IPS-15b (cell line): ENCODE measurements at regions not wholly inside any gene's neighbourhood (a gene's known extent, or its start where the extent isn't known, plus 50 kb on each side); places are given as distances from the start of the nearest gene placed in this dataset.

Experiments
- H3K27me3 ChIP-seq: one replicate; pipeline ENCODE4 v1.6.1; 2013; ENCODE audit warnings: low read length; ENCODE audit not compliant: control insufficient read depth, insufficient read depth
- H3K36me3 ChIP-seq: one replicate; pipeline ENCODE4 v1.6.1; 2013; ENCODE audit warnings: low read length; ENCODE audit not compliant: control insufficient read depth, insufficient read depth
- H3K4me1 ChIP-seq: one replicate; pipeline ENCODE4 v1.6.1; 2013; ENCODE audit warnings: mild to moderate bottlenecking, low read length; ENCODE audit not compliant: control insufficient read depth, insufficient read depth
- H3K4me3 ChIP-seq: one replicate; pipeline ENCODE4 v1.5.1; 2013; ENCODE audit warnings: low read depth, low read length
- H3K9ac ChIP-seq: one replicate; pipeline ENCODE4 v1.6.1; 2013; ENCODE audit warnings: low read depth, mild to moderate bottlenecking, low read length
- H3K9me3 ChIP-seq: one replicate; pipeline ENCODE4 v1.6.1; 2013; ENCODE audit warnings: mild to moderate bottlenecking, low read length; ENCODE audit not compliant: control insufficient read depth, insufficient read depth

DNA sequence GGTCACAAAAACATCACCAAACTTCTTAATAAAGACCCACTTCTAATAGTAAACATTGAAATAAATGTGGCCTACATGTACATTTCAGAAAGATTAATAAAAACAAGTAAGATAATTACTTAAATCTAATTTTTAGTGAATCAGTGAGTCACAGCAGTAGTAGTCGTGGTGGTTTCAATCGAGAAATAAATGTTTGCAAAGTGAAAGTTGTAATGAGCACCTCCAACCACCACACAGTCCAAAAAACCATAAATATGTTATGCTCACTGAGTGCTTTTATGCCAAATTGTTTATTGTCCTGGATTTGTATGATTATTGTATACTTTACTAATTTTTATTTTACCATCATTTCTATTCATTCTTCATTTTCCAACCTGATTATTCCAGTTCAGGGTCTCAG, 61.8 kb upstream of the SPOPL start:
- no peaks in the 10 kb centered on the region for H3K36me3 ChIP-seq
- H3K9me3 ChIP-seq, result no peaks in the 10 kb centered on the region
- H3K9ac ChIP-seq, result no peak overlapping the region
- no peak overlapping the region for H3K4me3 ChIP-seq
- no peaks in the 10 kb centered on the region for H3K27me3 ChIP-seq
- no peaks in the 10 kb centered on the region for H3K4me1 ChIP-seq

GRCh38 chr2:138440759-138441158, 60.8 kb upstream of the SPOPL start:
- Histone ChIP-seq H3K4me1 (no peaks in the 10 kb centered on the region), H3K4me3 (no peak overlapping the region), H3K9me3 (no peaks in the 10 kb centered on the region), H3K27me3 (no peaks in the 10 kb centered on the region), H3K36me3 (no peaks in the 10 kb centered on the region), H3K9ac (no peak overlapping the region)

DNA sequence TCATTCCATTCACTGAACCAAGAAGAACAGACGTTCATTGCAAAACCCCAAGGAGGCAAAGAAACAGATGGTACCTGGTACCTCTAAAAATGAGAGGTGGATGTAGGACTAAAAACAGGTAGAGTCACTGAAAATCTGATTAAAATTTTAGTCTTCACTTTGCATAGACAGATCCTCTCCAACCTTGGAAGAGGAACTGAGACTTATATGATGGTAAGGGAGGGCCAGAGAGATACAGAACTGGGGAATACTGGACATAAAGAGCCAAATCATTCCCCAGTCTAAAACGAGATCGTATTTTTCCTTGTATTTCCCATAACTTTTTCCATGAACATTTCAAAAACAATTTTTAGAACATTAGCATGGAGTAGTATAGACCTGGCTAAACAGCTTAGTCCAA, 59.7 kb upstream of the SPOPL start:
- no peak overlapping the region for H3K4me3 ChIP-seq
- no peaks in the 10 kb centered on the region for H3K36me3 ChIP-seq
- H3K9me3 ChIP-seq, result no peaks in the 10 kb centered on the region
- H3K4me1 ChIP-seq, result no peaks in the 10 kb centered on the region
- no peak overlapping the region for H3K9ac ChIP-seq
- H3K27me3 ChIP-seq, result no peaks in the 10 kb centered on the region

GRCh38 chr2:138444411-138444810, 57.2 kb upstream of the SPOPL start:
- no peak overlapping the region for H3K4me3 ChIP-seq
- no peaks in the 10 kb centered on the region for H3K4me1 ChIP-seq
- no peak overlapping the region for H3K9ac ChIP-seq
- H3K27me3 ChIP-seq, result no peaks in the 10 kb centered on the region
- no peaks in the 10 kb centered on the region for H3K9me3 ChIP-seq
- no peaks in the 10 kb centered on the region for H3K36me3 ChIP-seq

- no peaks in the 10 kb centered on the region for H3K27me3 ChIP-seq
- no peak overlapping the region for H3K4me3 ChIP-seq
- no peak overlapping the region for H3K9ac ChIP-seq
- H3K36me3 ChIP-seq, result no peaks in the 10 kb centered on the region
- no peaks in the 10 kb centered on the region for H3K9me3 ChIP-seq
- H3K4me1 ChIP-seq, result no peaks in the 10 kb centered on the region
These were observed 56.3 kb upstream of the SPOPL start for GRCh38 chr2:138445227-138445626.

GRCh38 chr2:138446043-138446442, 55.5 kb upstream of the SPOPL start:
- H3K9me3 ChIP-seq, result no peaks in the 10 kb centered on the region
- no peak overlapping the region for H3K4me3 ChIP-seq
- H3K36me3 ChIP-seq, result no peaks in the 10 kb centered on the region
- H3K27me3 ChIP-seq, result no peaks in the 10 kb centered on the region
- no peak overlapping the region for H3K9ac ChIP-seq
- no peaks in the 10 kb centered on the region for H3K4me1 ChIP-seq

- no peaks in the 10 kb centered on the region for H3K36me3 ChIP-seq
- no peak overlapping the region for H3K4me3 ChIP-seq
- no peaks in the 10 kb centered on the region for H3K27me3 ChIP-seq
- no peaks in the 10 kb centered on the region for H3K4me1 ChIP-seq
- no peaks in the 10 kb centered on the region for H3K9me3 ChIP-seq
- no peak overlapping the region for H3K9ac ChIP-seq
These were observed 53.5 kb upstream of the SPOPL start for GRCh38 chr2:138447889-138448570.
